Type B pancreatic cell (in vitro differentiated cells): ENCODE measurements at regions not wholly inside any gene's neighbourhood (a gene's known extent, or its start where the extent isn't known, plus 50 kb on each side); places are given as distances from the start of the nearest gene placed in this dataset.

Source experiments
- DNase-seq: peaks from one replicate; pipeline ENCODE4 v3.0.0; 2021; ENCODE audit warnings: mixed read lengths; ENCODE audit not compliant: unreplicated experiment; ENCODE audit errors: extremely low spot score
- H3K27ac Mint-ChIP-seq: 2 replicates; pipeline ENCODE4 v1.8.0; 2021; ENCODE audit warnings: mild to moderate bottlenecking, mixed read lengths
- H3K27me3 Mint-ChIP-seq: 2 replicates; pipeline ENCODE4 v1.8.0; 2021; ENCODE audit warnings: mixed read lengths
- H3K36me3 Mint-ChIP-seq: 2 replicates; pipeline ENCODE4 v1.8.0; 2021; ENCODE audit warnings: mixed read lengths
- H3K4me1 Mint-ChIP-seq: one replicate; pipeline ENCODE4 v1.8.0; 2021; ENCODE audit warnings: mixed read lengths; ENCODE audit not compliant: unreplicated experiment
- H3K4me3 Mint-ChIP-seq: 2 replicates; pipeline ENCODE4 v1.8.0; 2021; ENCODE audit warnings: mild to moderate bottlenecking, mixed read lengths
- H3K9me3 Mint-ChIP-seq: 2 replicates; pipeline ENCODE4 v1.8.0; 2021; ENCODE audit warnings: mixed read lengths
- TF ChIP-seq, protein P1 (sequence below): fragments of 200-600 bp; sonication (generic); conservative IDR thresholded peaks from 2 replicates; pipeline ENCODE4 v1.5.0; 2021; ENCODE audit warnings: antibody characterized with exemption, mild to moderate bottlenecking

DNA sequence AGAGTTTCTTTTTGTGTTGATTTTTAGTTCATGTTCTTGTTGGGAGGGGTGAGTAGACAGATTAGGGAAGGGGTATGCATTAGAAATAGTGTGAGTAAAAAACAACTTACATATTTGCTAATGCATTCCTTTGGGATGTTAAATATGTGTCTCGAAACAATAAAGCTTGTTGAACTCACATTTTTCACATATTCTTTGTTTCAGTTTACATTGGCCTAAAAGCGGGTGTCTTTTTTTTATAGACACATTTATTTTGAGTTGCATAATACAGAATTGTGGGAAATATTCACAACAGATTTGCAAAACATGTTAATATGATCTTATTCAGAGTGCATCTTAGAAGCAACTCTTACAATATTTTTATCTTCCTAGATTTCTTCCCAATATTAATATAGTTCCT lies 337.5 kb upstream of the CNTNAP2 start:
- TF ChIP-seq, protein P1, sequence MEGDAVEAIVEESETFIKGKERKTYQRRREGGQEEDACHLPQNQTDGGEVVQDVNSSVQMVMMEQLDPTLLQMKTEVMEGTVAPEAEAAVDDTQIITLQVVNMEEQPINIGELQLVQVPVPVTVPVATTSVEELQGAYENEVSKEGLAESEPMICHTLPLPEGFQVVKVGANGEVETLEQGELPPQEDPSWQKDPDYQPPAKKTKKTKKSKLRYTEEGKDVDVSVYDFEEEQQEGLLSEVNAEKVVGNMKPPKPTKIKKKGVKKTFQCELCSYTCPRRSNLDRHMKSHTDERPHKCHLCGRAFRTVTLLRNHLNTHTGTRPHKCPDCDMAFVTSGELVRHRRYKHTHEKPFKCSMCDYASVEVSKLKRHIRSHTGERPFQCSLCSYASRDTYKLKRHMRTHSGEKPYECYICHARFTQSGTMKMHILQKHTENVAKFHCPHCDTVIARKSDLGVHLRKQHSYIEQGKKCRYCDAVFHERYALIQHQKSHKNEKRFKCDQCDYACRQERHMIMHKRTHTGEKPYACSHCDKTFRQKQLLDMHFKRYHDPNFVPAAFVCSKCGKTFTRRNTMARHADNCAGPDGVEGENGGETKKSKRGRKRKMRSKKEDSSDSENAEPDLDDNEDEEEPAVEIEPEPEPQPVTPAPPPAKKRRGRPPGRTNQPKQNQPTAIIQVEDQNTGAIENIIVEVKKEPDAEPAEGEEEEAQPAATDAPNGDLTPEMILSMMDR: no peak
- no peaks in the 10 kb centered on the region for H3K36me3 Mint-ChIP-seq
- no peaks in the 10 kb centered on the region for H3K9me3 Mint-ChIP-seq
- H3K4me3 Mint-ChIP-seq: no peak overlapping the region
- H3K4me1 Mint-ChIP-seq: no peaks in the 10 kb centered on the region
- DNase-seq: no peak
- H3K27me3 Mint-ChIP-seq: no peaks in the 10 kb centered on the region
- H3K27ac Mint-ChIP-seq: no peak overlapping the region

DNA sequence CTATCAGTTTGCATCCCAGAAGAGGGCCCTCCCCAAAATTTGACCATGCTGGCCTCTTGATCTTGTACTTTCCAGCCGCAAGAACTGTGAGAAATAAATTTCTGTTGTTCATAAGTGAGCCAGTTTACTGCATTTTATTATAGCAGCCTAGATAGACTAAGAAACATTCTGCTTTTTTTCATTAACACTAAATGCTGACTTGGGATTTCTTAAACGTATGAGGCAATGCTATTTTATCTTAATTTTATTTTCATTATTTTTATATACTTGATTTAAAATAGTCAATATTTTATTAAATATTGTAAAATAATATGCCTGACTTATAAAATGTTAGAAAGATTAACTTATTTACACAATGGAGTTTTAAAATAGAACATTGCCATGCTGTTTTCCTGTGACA lies 341.8 kb upstream of the CNTNAP2 start:
- no peak for DNase-seq
- Mint-ChIP-seq H3K4me1 (no peaks in the 10 kb centered on the region), H3K27me3 (no peaks in the 10 kb centered on the region), H3K36me3 (no peaks in the 10 kb centered on the region), H3K27ac (no peak overlapping the region), H3K4me3 (no peak overlapping the region), H3K9me3 (no peaks in the 10 kb centered on the region)
- TF ChIP-seq, protein P1: no peak

DNA sequence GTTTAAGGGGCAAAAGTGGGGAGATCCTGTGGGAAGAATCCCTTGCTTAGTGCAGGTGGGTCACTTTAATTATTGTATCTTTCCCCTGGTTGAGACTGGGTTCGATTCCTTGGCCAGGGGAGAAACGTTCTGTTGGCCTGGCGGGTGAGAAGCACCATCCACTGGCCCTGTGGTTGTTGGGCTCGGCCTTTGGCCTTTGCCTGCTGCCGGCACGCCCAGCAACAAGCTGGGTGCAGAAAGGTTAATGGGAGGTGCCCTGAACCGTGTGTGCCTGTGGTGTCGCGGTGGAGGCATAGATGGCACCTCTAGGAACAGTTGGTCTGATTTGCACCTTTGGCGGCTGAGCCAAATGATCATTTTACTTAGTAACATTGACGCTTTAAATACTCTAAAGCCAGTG lies 363.6 kb upstream of the CNTNAP2 start:
- no peaks in the 10 kb centered on the region for H3K36me3 Mint-ChIP-seq
- no peaks in the 10 kb centered on the region for H3K4me1 Mint-ChIP-seq
- no peaks in the 10 kb centered on the region for H3K27me3 Mint-ChIP-seq
- TF ChIP-seq, protein P1: no peak
- no peaks in the 10 kb centered on the region for H3K9me3 Mint-ChIP-seq
- H3K27ac Mint-ChIP-seq: no peak overlapping the region
- no peak for DNase-seq
- H3K4me3 Mint-ChIP-seq: no peak overlapping the region

DNA sequence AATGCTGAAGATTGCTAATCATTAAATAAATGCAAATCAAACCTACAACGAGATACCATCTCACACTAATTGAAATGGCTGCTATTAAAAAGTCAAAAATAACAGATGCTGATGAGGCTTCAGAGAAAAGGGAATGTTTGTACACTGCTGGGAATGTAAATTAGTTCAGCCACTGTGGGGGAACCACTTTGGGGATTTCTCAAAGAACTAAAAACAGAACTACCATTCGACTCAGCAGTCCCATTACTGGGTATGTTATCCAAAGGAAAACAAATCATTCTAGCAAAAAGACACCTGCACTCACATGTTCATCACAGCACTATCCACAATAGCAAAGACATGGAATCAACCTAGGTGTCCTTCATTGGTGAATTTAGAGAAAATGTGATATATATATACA lies 379.0 kb upstream of the CNTNAP2 start:
- DNase-seq: no peak
- H3K27ac Mint-ChIP-seq: no peak overlapping the region
- no peak overlapping the region for H3K4me3 Mint-ChIP-seq
- TF ChIP-seq, protein P1: no peak
- no peaks in the 10 kb centered on the region for H3K4me1 Mint-ChIP-seq
- no peaks in the 10 kb centered on the region for H3K9me3 Mint-ChIP-seq
- no peaks in the 10 kb centered on the region for H3K27me3 Mint-ChIP-seq
- H3K36me3 Mint-ChIP-seq: no peaks in the 10 kb centered on the region

DNA sequence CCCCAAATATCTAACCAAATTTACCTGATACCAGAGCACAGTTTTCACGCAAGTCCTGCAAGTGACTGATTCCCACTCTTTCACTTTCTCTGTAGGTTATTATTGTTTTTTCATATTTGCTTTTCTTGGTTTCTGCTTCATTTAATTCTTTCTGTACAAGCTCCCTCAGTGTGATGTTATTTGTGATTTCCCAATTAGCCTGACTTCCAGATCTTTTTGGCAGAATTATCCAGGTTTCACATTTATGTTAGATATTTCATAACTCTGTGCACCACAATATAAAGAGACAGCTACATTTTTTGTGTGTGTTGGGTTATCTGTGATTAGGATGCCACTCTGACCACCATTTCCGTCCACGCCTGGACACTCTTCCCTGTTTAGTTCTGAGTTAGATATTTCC lies 381.5 kb upstream of the CNTNAP2 start:
- H3K36me3 Mint-ChIP-seq: no peaks in the 10 kb centered on the region
- no peak overlapping the region for H3K4me3 Mint-ChIP-seq
- no peaks in the 10 kb centered on the region for H3K4me1 Mint-ChIP-seq
- DNase-seq: no peak
- H3K27me3 Mint-ChIP-seq: no peaks in the 10 kb centered on the region
- no peaks in the 10 kb centered on the region for H3K9me3 Mint-ChIP-seq
- no peak overlapping the region for H3K27ac Mint-ChIP-seq
- TF ChIP-seq, protein P1: no peak

DNA sequence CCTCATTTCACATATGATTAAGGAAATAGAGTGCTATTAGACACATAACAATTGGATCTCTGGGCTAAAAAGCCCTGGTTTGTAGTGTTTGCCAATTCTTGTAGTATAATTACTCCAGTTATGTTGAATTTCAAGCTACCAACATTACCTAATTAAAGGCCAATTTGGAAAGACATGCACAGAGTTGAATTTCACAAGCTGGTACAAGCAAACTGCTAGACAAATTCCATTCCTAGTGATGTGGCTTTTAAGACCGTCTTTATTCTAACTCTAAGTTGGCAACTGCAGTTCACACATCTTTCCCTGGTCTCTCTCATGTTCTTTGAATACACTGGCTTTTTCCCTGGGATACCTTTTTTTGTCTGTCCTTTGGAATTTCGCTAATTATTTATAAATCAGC lies 384.1 kb upstream of the CNTNAP2 start:
- Mint-ChIP-seq H3K4me3 (no peak overlapping the region), H3K36me3 (no peaks in the 10 kb centered on the region), H3K27me3 (no peaks in the 10 kb centered on the region), H3K4me1 (no peaks in the 10 kb centered on the region), H3K9me3 (no peaks in the 10 kb centered on the region), H3K27ac (no peak overlapping the region)
- DNase-seq: no peak
- TF ChIP-seq, protein P1: no peak
